LNCaP clone FGC (cell line): ENCODE measurements at regions not wholly inside any gene's neighbourhood (a gene's known extent, or its start where the extent isn't known, plus 50 kb on each side); places are given as distances from the start of the nearest gene placed in this dataset.

Experiments
- DNase-seq: peaks from one replicate; pipeline ENCODE4 v3.0.0-alpha.2; 2011; ENCODE audit warnings: low read depth
- H3K4me3 ChIP-seq: 2 replicates; pipeline ENCODE4 v1.5.1; 2011; ENCODE audit warnings: mild to moderate bottlenecking, low read depth, low read length, control low read depth
- CTCF ChIP-seq: IDR thresholded peaks from 2 replicates; pipeline ENCODE4 v1.5.1; 2012; ENCODE audit warnings: mild to moderate bottlenecking; ENCODE audit not compliant: control insufficient read depth, insufficient read depth; ENCODE audit errors: extremely low read depth

GRCh38 chr9:84123648-84124406, 143.2 kb downstream of the RMI1 start:
- TF ChIP-seq CTCF: no peak
- no peak for DNase-seq
- no peak overlapping the region for H3K4me3 ChIP-seq

DNA sequence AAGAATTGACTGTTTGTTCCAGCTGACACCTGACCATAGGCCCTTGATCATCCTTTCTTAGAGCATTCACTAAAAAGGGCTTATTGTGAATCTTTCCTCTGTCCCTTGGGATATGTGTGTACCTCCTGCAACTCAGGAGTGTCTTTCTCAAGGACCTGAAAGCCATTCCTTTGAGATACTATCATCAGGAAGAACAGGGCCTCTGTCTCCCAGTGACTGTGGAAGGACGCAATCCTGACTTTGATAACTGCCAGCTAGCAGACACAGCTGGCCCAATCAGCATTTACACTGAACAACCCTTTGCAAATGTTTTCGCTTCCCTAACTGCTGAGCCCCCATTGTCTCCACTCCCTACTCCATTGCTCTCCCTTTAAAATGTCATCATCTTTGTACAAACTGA, 144.4 kb downstream of the RMI1 start:
- TF ChIP-seq CTCF: no peak
- no peak for DNase-seq
- H3K4me3 ChIP-seq: no peak overlapping the region

DNA sequence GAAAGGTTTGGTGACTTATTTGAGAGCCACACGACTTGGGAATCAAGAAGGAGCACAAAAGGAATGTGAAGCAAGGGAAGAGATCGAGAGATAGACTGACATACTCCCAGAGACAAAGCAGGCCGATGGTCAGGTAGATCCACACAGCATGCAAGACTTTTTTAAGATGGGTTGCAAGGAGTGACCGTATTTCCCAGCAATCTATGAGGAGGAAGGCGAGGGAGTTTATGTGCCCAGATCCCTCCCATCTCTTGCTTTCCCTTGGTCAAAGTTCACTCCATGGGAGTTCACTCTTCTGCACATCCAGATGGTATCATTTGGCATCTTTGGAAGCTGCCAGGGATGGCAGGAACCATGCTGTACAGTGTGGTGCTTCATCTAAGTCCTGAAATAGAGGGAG, 148.9 kb downstream of the RMI1 start:
- H3K4me3 ChIP-seq: no peak overlapping the region
- no peak for TF ChIP-seq CTCF
- no peak for DNase-seq

GRCh38 chr9:84136119-84136868, 155.7 kb downstream of the RMI1 start:
- no peak for TF ChIP-seq CTCF
- H3K4me3 ChIP-seq: 0 out of 2 replicates have a peak overlapping the region, but pooled peaks have one; percentile 2
- peak; percentile 80 for DNase-seq

GRCh38 chr9:84137968-84138367, 157.4 kb downstream of the RMI1 start:
- no peak for DNase-seq
- H3K4me3 ChIP-seq: no peak overlapping the region
- TF ChIP-seq CTCF: no peak

GRCh38 chr9:84138541-84138940, 157.9 kb downstream of the RMI1 start:
- no peak overlapping the region for H3K4me3 ChIP-seq
- DNase-seq: no peak
- no peak for TF ChIP-seq CTCF
